Neural cell (in vitro differentiated cells): ENCODE measurements at regions not wholly inside any gene's neighbourhood (a gene's known extent, or its start where the extent isn't known, plus 50 kb on each side); places are given as distances from the start of the nearest gene placed in this dataset.
A peak's percentile ranks its signal among the peaks of the same experiment; 100 is the strongest.

Experiments
- H2AFZ ChIP-seq: fragments of 200-600, 300-800 bp; sonication (generic), shearing (Covaris generic); 2 replicates; pipeline ENCODE4 v1.6.0; 2014; ENCODE audit warnings: low read depth, mild to moderate bottlenecking, antibody characterized with exemption, low read length, moderate library complexity
- H3F3A ChIP-seq: fragments of 200-600 bp; shearing (Covaris generic); 2 replicates; pipeline ENCODE4 v1.6.1; 2016; ENCODE audit warnings: mild to moderate bottlenecking, moderate library complexity, mixed read lengths, antibody characterized with exemption, low read length; ENCODE audit not compliant: insufficient read depth, poor library complexity, severe bottlenecking
- H3K27ac ChIP-seq: fragments of 200-600, 300-800 bp; sonication (generic), shearing (Covaris generic); 2 replicates; pipeline ENCODE4 v1.5.1; 2014; ENCODE audit warnings: mild to moderate bottlenecking, low read length, moderate library complexity
- H3K27me3 ChIP-seq: fragments of 300-800, 200-600 bp; sonication (generic), shearing (Covaris generic); 2 replicates; pipeline ENCODE4 v1.6.0; 2014; ENCODE audit warnings: mild to moderate bottlenecking, low read depth, low read length, moderate library complexity; ENCODE audit not compliant: insufficient read depth
- H3K36me3 ChIP-seq: fragments of 300-800, 200-600 bp; sonication (generic), shearing (Covaris generic); 2 replicates; pipeline ENCODE4 v1.5.1; 2014; ENCODE audit warnings: mild to moderate bottlenecking, antibody characterized with exemption, low read length, moderate library complexity; ENCODE audit not compliant: insufficient read depth
- H3K4me2 ChIP-seq: fragments of 300-800, 200-600 bp; sonication (generic), shearing (Covaris generic); 2 replicates; pipeline ENCODE4 v1.6.0; 2014; ENCODE audit warnings: mild to moderate bottlenecking, low read length
- H3K4me3 ChIP-seq: fragments of 300-800, 200-600 bp; sonication (generic), shearing (Covaris generic); 2 replicates; pipeline ENCODE4 v1.5.1; 2014; ENCODE audit warnings: mild to moderate bottlenecking, low read length, moderate library complexity
- H3K79me2 ChIP-seq: fragments of 200-600 bp; shearing (Covaris generic); replicated peaks from 2 replicates; pipeline ENCODE4 v1.6.0; 2014; ENCODE audit warnings: mild to moderate bottlenecking, low read length, moderate library complexity; ENCODE audit not compliant: insufficient read depth
- H3K9ac ChIP-seq: fragments of 300-800, 200-600 bp; sonication (generic), shearing (Covaris generic); 2 replicates; pipeline ENCODE4 v1.6.1; 2016; ENCODE audit warnings: mild to moderate bottlenecking, low read length, mixed read lengths
- H3K9me2 ChIP-seq: fragments of 200-600 bp; shearing (Covaris generic); 2 replicates; pipeline ENCODE4 v1.6.1; 2016; ENCODE audit warnings: mild to moderate bottlenecking, low read length, mixed read lengths; ENCODE audit not compliant: insufficient read depth
- H3K9me3 ChIP-seq: fragments of 200-600, 300-800 bp; sonication (generic), shearing (Covaris generic); 2 replicates; pipeline ENCODE4 v1.6.1; 2016; ENCODE audit warnings: mild to moderate bottlenecking, mixed run types, low read length, moderate library complexity, mixed read lengths
- H4K20me1 ChIP-seq: fragments of 200-600 bp; shearing (Covaris generic); 2 replicates; pipeline ENCODE4 v1.6.1; 2016; ENCODE audit warnings: mild to moderate bottlenecking, mixed run types; ENCODE audit not compliant: insufficient read depth
- CTCF ChIP-seq: fragments of 450-650 bp; IDR thresholded peaks from 2 replicates; pipeline ENCODE4 v1.5.1; 2014; ENCODE audit warnings: antibody characterized with exemption, mild to moderate bottlenecking, moderate library complexity; ENCODE audit not compliant: poor library complexity, severe bottlenecking
- EP300 ChIP-seq: fragments of 450-650 bp; conservative IDR thresholded peaks from 2 replicates; pipeline ENCODE4 v1.6.1; 2014; ENCODE audit warnings: antibody characterized with exemption, mild to moderate bottlenecking, moderate library complexity; ENCODE audit not compliant: poor library complexity, severe bottlenecking
- EZH2 ChIP-seq: fragments of 200-600, 300-800 bp; shearing (Covaris generic), sonication (generic); IDR thresholded peaks from 2 replicates; pipeline ENCODE4 v1.6.1; 2014; ENCODE audit warnings: antibody characterized with exemption, low read length, borderline replicate concordance, mild to moderate bottlenecking; ENCODE audit not compliant: insufficient read depth, poor library complexity, severe bottlenecking
- MXI1 ChIP-seq: fragments of 450-650 bp; conservative IDR thresholded peaks from 2 replicates; pipeline ENCODE4 v1.6.1; 2014; ENCODE audit warnings: antibody characterized with exemption, mild to moderate bottlenecking; ENCODE audit not compliant: poor library complexity, severe bottlenecking
- POLR2AphosphoS5 ChIP-seq: IDR thresholded peaks from 2 replicates; pipeline ENCODE4 v1.6.1; 2012
- RAD21 ChIP-seq: fragments of 450-650 bp; conservative IDR thresholded peaks from 2 replicates; pipeline ENCODE4 v1.6.1; 2014; ENCODE audit warnings: antibody characterized with exemption, mild to moderate bottlenecking, moderate library complexity
- REST ChIP-seq: IDR thresholded peaks from 2 replicates; pipeline ENCODE4 v1.6.1; 2012; ENCODE audit warnings: borderline replicate concordance
- SMC3 ChIP-seq: fragments of 450-650 bp; conservative IDR thresholded peaks from 2 replicates; pipeline ENCODE4 v1.6.1; 2014; ENCODE audit warnings: antibody characterized with exemption, mild to moderate bottlenecking, moderate library complexity; ENCODE audit not compliant: poor library complexity
- TAF1 ChIP-seq: IDR thresholded peaks from 2 replicates; pipeline ENCODE4 v1.6.1; 2012; ENCODE audit warnings: low read depth

- Histone ChIP-seq H3K27ac (peak overlapping the region; percentile 79), H3K4me2 (peak overlapping the region; percentile 68), H3K36me3 (no peaks in the 10 kb centered on the region), H3K9me3 (no peaks in the 10 kb centered on the region), H3K27me3 (no peaks in the 10 kb centered on the region), H4K20me1 (no peaks in the 10 kb centered on the region), H2AFZ (no peak overlapping the region), H3K9me2 (no peaks in the 10 kb centered on the region), H3K79me2 (no peaks in the 10 kb centered on the region), H3K9ac (peak overlapping the region; percentile 48), H3F3A (no peaks in the 10 kb centered on the region), H3K4me3 (peak overlapping the region; percentile 43)
- TF ChIP-seq RAD21, result no peak
- no peak for TF ChIP-seq TAF1
- no peak for TF ChIP-seq CTCF
- peak; percentile 99 for TF ChIP-seq REST
- TF ChIP-seq POLR2AphosphoS5, result peak; percentile 68
- no peak for TF ChIP-seq MXI1
- TF ChIP-seq EZH2, result no peak
- TF ChIP-seq EP300, result peak; percentile 87
- no peak for TF ChIP-seq SMC3
These were observed 74.9 kb downstream of the MIAT start for GRCh38 chr22:26732284-26732683.

GRCh38 chr22:26734339-26735018 is 77.1 kb downstream of the MIAT start:
- no peaks in the 10 kb centered on the region for H3K9me3 ChIP-seq
- no peak overlapping the region for H2AFZ ChIP-seq
- H3K9me2 ChIP-seq, result no peaks in the 10 kb centered on the region
- H3K4me3 ChIP-seq, result no peak overlapping the region
- H3K27me3 ChIP-seq, result no peaks in the 10 kb centered on the region
- H4K20me1 ChIP-seq, result no peaks in the 10 kb centered on the region
- no peaks in the 10 kb centered on the region for H3F3A ChIP-seq
- TF ChIP-seq REST, result no peak
- TF ChIP-seq POLR2AphosphoS5, result no peak
- no peak for TF ChIP-seq TAF1
- no peak for TF ChIP-seq SMC3
- no peak for TF ChIP-seq EP300
- TF ChIP-seq MXI1, result no peak
- no peak for TF ChIP-seq RAD21
- no peak for TF ChIP-seq CTCF
- TF ChIP-seq EZH2, result no peak
- no peaks in the 10 kb centered on the region for H3K36me3 ChIP-seq
- H3K79me2 ChIP-seq, result no peaks in the 10 kb centered on the region
- no peak overlapping the region for H3K4me2 ChIP-seq
- no peak overlapping the region for H3K9ac ChIP-seq
- no peak overlapping the region for H3K27ac ChIP-seq
